ENCODE measurements at regions not wholly inside any gene's neighbourhood (a gene's known extent, or its start where the extent isn't known, plus 50 kb on each side); places are given as distances from the start of the nearest gene placed in this dataset.

DNA sequence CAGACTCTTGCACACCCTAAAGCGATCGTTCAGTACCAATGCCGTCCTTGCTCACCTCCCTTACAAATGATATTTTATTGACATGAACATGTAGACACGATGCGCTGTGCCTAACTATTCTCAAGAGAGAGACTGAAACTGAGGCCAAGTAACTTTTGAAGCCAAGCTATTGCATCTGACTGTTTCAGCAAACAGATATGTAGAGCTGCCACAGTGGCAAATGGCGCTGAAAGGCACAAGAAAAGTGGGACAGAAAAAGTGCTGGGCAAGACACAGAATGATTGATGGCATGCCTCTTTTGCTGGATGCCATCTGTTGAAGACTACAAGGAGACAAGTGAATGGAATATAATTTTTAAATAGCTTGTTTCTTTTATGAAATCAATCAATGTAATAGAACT lies 1157.2 kb upstream of the ADGRL4 start:
- TF ChIP-seq, protein P1, sequence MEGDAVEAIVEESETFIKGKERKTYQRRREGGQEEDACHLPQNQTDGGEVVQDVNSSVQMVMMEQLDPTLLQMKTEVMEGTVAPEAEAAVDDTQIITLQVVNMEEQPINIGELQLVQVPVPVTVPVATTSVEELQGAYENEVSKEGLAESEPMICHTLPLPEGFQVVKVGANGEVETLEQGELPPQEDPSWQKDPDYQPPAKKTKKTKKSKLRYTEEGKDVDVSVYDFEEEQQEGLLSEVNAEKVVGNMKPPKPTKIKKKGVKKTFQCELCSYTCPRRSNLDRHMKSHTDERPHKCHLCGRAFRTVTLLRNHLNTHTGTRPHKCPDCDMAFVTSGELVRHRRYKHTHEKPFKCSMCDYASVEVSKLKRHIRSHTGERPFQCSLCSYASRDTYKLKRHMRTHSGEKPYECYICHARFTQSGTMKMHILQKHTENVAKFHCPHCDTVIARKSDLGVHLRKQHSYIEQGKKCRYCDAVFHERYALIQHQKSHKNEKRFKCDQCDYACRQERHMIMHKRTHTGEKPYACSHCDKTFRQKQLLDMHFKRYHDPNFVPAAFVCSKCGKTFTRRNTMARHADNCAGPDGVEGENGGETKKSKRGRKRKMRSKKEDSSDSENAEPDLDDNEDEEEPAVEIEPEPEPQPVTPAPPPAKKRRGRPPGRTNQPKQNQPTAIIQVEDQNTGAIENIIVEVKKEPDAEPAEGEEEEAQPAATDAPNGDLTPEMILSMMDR (IDR thresholded peaks at IDR 0.05 in 4 of 5, conservative IDR thresholded peaks at IDR 0.05 in 1 of 5) = no peak
- Histone ChIP-seq H3K4me3 (no peak overlapping the region), H3K36me3 (no peaks in the 10 kb centered on the region), H3K27ac (no peak overlapping the region), H3K9me3 (no peaks in the 10 kb centered on the region), H3K4me1 (no peaks in the 10 kb centered on the region), H3K27me3 (no peaks in the 10 kb centered on the region)
- no peak for DNase-seq
- in situ Hi-C loops (cut with MboI; ENCODE audit: low sequenced_read_pairs in 4 of 4) = no loop called here
- ATAC-seq = no peak
- intact Hi-C loops (cut with DNase I; ENCODE audit: low total_unique reads) = no loop called here

DNA sequence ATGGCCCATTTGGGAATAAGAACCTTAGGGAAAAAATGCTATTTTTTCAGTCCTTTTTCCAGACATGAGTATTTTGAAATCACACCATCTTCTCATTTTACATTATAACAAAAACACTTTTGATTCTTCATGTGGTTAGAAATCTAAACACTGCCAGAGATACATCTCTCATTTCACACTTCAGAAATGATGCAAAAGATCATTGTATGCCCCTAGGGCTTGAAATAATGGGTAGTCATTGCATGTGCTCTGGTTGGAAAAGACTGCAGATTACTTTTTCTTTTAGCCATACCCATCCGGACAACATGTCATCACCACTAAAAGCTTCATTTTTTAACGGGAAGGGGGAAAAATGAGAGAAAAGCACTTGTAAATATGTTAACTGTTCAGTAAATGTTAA lies 1152.2 kb upstream of the ADGRL4 start:
- Histone ChIP-seq H3K4me1 (no peaks in the 10 kb centered on the region), H3K9me3 (no peaks in the 10 kb centered on the region), H3K27ac (no peak overlapping the region), H3K27me3 (no peaks in the 10 kb centered on the region), H3K36me3 (no peaks in the 10 kb centered on the region), H3K4me3 (no peak overlapping the region)
- in situ Hi-C loops (cut with MboI; ENCODE audit: low sequenced_read_pairs in 4 of 4) (no loop called here), intact Hi-C loops (cut with DNase I; ENCODE audit: low total_unique reads) (no loop called here)
- DNase-seq (no peak), ATAC-seq (no peak)
- TF ChIP-seq POLR2A (IDR thresholded peaks at IDR 0.05) = no peak
- TF ChIP-seq, protein P1 (IDR thresholded peaks at IDR 0.05 in 4 of 5, conservative IDR thresholded peaks at IDR 0.05 in 1 of 5) = no peak

DNA sequence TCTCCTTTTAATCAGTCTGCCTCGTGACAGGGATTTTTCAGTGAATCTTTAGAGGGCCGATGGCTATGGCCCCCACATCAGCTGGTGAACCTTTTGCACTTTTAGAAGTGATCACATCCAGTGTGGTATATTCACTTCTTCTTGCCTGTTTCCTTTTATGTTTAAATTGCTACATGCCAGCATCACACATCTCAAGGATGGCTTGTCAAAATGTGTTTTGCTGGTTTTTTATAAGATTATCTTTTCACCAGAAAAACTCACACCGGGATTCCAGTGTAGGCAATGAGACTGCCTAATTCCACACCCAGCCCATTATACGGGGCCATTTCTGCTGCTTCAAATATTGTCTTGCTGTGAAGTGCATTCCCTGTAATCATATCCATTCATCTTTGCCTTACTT lies 1151.7 kb upstream of the ADGRL4 start:
- Histone ChIP-seq H3K27me3 (no peaks in the 10 kb centered on the region), H3K4me3 (no peak overlapping the region), H3K36me3 (no peaks in the 10 kb centered on the region), H3K9me3 (no peaks in the 10 kb centered on the region), H3K4me1 (no peaks in the 10 kb centered on the region), H3K27ac (no peak overlapping the region)
- no peak for ATAC-seq
- no peak for DNase-seq
- intact Hi-C loops (cut with DNase I; ENCODE audit: low total_unique reads) = no loop called here
- in situ Hi-C loops (cut with MboI; ENCODE audit: low sequenced_read_pairs in 4 of 4) = no loop called here
- TF ChIP-seq POLR2A (IDR thresholded peaks at IDR 0.05) = no peak
- TF ChIP-seq, protein P1 (IDR thresholded peaks at IDR 0.05 in 4 of 5, conservative IDR thresholded peaks at IDR 0.05 in 1 of 5) = no peak

DNA sequence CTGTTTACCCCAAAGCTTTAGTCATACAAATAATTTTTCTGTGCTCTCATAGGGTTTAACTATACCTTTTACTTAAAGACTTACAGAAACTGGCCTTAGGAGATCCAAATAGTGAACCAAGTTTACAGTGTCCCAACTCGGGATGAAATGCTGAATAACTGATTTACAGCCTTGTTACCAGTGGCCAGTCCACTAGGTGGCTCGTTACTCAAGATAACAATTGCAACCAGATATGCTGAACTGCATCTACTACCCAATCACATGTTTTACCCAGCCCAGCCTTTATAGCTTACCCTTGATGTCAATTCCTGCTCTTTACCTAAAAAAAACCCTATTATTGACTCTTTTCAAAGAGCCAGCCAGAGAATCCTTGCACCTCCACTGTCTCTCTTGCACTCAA lies 1148.8 kb upstream of the ADGRL4 start:
- TF ChIP-seq, protein P1 (IDR thresholded peaks at IDR 0.05 in 4 of 5, conservative IDR thresholded peaks at IDR 0.05 in 1 of 5) = no peak
- TF ChIP-seq POLR2A (IDR thresholded peaks at IDR 0.05) = no peak
- in situ Hi-C loops (cut with MboI; ENCODE audit: low sequenced_read_pairs in 4 of 4) (no loop called here), intact Hi-C loops (cut with DNase I; ENCODE audit: low total_unique reads) (no loop called here)
- Histone ChIP-seq H3K27me3 (no peaks in the 10 kb centered on the region), H3K4me3 (no peak overlapping the region), H3K4me1 (no peaks in the 10 kb centered on the region), H3K9me3 (no peaks in the 10 kb centered on the region), H3K36me3 (no peaks in the 10 kb centered on the region), H3K27ac (no peak overlapping the region)
- ATAC-seq (no peak), DNase-seq (no peak)

DNA sequence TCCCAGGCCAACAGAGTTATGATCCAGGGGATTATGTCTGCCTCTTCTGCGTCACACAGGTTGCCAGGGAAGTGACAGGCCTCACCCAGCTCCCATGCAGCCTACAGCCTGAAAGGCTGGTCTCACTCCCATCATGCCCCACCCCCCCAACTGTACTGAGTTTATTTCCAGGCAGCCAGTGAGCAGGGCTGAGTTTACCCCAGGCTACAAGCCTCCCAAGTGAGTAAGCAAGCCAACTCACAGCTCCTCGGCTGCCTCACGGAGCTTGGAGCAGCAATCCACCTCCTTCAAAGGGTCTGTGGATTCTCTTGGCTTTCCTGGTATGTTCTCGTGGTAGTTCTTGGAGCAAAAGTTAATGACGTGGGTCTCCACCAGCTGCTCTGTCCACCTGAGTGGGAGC lies 1147.6 kb upstream of the ADGRL4 start:
- Histone ChIP-seq H3K27ac (no peak overlapping the region), H3K36me3 (no peaks in the 10 kb centered on the region), H3K27me3 (no peaks in the 10 kb centered on the region), H3K4me1 (no peaks in the 10 kb centered on the region), H3K9me3 (no peaks in the 10 kb centered on the region), H3K4me3 (no peak overlapping the region)
- intact Hi-C loops (cut with DNase I; ENCODE audit: low total_unique reads) (no loop called here), in situ Hi-C loops (cut with MboI; ENCODE audit: low sequenced_read_pairs in 4 of 4) (no loop called here)
- ATAC-seq = no peak
- no peak for DNase-seq
- TF ChIP-seq, protein P1 (IDR thresholded peaks at IDR 0.05 in 4 of 5, conservative IDR thresholded peaks at IDR 0.05 in 1 of 5) = no peak
- no peak for TF ChIP-seq POLR2A (IDR thresholded peaks at IDR 0.05)
